Tibial artery (tissue), 4 donors: ENCODE measurements at regions not wholly inside any gene's neighbourhood (a gene's known extent, or its start where the extent isn't known, plus 50 kb on each side); places are given as distances from the start of the nearest gene placed in this dataset.

Experiments used
- DNase-seq, 2 donors: peaks; one replicate each; pipeline ENCODE4 v3.0.0-alpha.2; 2019
- H3K27ac ChIP-seq, 2 donors: fragments of 200-600 bp; sonication (generic) in 1 of 2; 1 replicate in 1 of 2; 2 replicates in 1 of 2; pipeline ENCODE4 v1.5.1; 2018 to 2019; ENCODE audit warnings: mild to moderate bottlenecking in 1 of 2
- H3K27me3 ChIP-seq, 2 donors: fragments of 200-600 bp; sonication (generic) in 1 of 2; one replicate each; pipeline versions ENCODE4 v1.5.1 to v1.6.0; 2016 to 2019
- H3K36me3 ChIP-seq, 3 donors: fragments of 200-600 bp; sonication (generic) in 2 of 3; one replicate each; pipeline ENCODE4 v1.5.1; 2016 to 2019; ENCODE audit warnings: mild to moderate bottlenecking in 2 of 3
- H3K4me1 ChIP-seq, 4 donors: fragments of 200-600 bp; sonication (generic) in 2 of 4; 1 replicate in 3 of 4; 2 replicates in 1 of 4; pipeline ENCODE4 v1.5.1; 2016 to 2019
- H3K4me3 ChIP-seq, 2 donors: fragments of 200-600 bp; sonication (generic) in 1 of 2; 1 replicate in 1 of 2; 2 replicates in 1 of 2; pipeline ENCODE4 v1.5.1; 2018 to 2019; ENCODE audit warnings: mild to moderate bottlenecking in 2 of 2
- H3K9me3 ChIP-seq, 3 donors: fragments of 200-600 bp; sonication (generic) in 1 of 3; one replicate each; pipeline ENCODE4 v1.5.1; 2016 to 2019
- intact Hi-C: fragments of 100-400 bp; cut with DNase I; formaldehyde crosslinking; loops from one replicate; pipeline ENCODE4 v1.15.0; 2023; ENCODE audit warnings: low total_unique reads
- TF ChIP-seq, protein P1 (sequence below), 2 experiments: fragments of 200-600 bp in 1 of 2; fragments of 450-650 bp in 1 of 2; IDR thresholded peaks; one replicate each; pipeline ENCODE4 v1.5.1; 2017 to 2019; ENCODE audit warnings: antibody characterized with exemption in 2 of 2, mild to moderate bottlenecking in 1 of 2, moderate library complexity in 1 of 2

DNA sequence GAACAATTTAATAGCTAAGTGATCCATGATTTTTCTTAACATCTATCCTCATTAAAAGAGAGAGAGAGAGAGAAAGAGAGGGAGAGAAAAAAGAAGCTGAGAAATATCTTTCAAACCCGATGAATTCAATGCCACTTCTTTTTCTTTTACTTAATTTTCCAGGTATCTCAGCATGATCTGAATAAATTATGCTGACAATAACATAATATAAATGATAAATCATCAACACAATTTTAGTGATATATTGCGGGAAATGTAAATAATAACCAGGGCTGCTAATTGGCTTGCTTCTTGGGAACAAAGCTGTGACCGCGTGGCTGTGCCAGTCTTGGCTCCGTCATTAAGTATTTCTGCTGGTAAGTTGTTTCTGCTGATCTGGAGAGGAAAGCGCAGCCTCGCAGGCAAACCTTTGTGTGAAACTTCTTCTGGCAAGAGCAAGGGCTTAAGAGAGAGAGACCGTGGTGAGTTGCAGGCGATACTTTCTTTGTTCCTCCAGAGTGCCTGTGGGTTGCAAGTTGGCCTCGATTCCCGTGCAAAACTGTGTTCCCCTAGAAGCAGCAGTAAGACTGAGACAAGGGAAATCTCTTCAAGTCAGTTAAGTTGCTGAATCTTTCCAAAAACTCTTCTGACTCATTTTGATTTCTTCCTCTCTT lies 489.1 kb upstream of the TSHZ3 start:
- intact Hi-C loops: no loop called here
- H3K4me1 ChIP-seq: no peaks in the 10 kb centered on the region
- TF ChIP-seq, protein P1, sequence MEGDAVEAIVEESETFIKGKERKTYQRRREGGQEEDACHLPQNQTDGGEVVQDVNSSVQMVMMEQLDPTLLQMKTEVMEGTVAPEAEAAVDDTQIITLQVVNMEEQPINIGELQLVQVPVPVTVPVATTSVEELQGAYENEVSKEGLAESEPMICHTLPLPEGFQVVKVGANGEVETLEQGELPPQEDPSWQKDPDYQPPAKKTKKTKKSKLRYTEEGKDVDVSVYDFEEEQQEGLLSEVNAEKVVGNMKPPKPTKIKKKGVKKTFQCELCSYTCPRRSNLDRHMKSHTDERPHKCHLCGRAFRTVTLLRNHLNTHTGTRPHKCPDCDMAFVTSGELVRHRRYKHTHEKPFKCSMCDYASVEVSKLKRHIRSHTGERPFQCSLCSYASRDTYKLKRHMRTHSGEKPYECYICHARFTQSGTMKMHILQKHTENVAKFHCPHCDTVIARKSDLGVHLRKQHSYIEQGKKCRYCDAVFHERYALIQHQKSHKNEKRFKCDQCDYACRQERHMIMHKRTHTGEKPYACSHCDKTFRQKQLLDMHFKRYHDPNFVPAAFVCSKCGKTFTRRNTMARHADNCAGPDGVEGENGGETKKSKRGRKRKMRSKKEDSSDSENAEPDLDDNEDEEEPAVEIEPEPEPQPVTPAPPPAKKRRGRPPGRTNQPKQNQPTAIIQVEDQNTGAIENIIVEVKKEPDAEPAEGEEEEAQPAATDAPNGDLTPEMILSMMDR (IDR thresholded peaks at IDR 0.05): no peak
- no peak overlapping the region for H3K27ac ChIP-seq
- H3K36me3 ChIP-seq: no peaks in the 10 kb centered on the region
- H3K9me3 ChIP-seq: peaks cover 0 to 16% (median 0%) of the 10 kb centered on the region in 3 donors
- H3K4me3 ChIP-seq: no peak overlapping the region
- DNase-seq: no peak
- no peaks in the 10 kb centered on the region for H3K27me3 ChIP-seq

DNA sequence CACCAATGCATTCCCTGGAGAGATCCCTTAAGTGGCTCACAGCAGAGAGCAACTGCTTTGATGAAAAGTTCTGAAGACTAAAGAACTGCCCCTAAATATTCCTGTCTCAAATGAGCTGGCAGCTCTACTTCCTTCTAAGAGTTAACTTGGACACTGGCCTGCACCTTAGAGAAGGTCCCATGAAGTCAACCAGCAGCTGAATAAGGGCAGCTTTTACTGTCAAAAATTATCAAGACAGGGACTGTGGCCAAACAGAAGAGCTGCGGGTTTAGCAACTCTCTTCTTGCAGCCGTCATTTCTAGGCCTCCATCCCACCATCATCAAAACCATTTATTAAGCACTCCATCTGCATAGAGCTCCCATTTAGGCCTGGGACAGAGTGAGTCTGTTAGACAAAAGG lies 491.1 kb upstream of the TSHZ3 start:
- Histone ChIP-seq H3K36me3 (no peaks in the 10 kb centered on the region), H3K9me3 (peaks cover 0 to 12% (median 0%) of the 10 kb centered on the region in 3 donors), H3K27me3 (no peaks in the 10 kb centered on the region), H3K4me1 (no peaks in the 10 kb centered on the region), H3K27ac (no peak overlapping the region), H3K4me3 (no peak overlapping the region)
- TF ChIP-seq, protein P1 (IDR thresholded peaks at IDR 0.05): no peak
- DNase-seq: no peak
- intact Hi-C loops: no loop called here

DNA sequence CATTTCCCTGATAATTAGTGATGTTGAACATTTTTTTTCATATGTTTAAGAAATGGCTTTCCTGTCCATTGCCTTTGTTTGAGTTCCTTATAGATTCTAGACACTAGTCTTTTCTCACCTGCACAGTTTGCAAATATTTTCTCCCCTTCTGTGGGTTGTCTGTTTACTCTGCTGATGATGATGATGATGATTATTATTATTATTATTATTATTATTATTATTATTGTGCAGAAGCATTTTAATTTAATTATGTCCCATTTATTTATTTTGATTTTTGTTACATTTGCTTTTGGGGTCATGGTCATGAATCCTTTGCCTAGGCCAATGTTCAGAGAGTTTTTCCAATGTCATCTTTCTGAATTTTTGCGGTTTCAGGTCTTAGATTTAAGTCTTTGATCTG lies 492.5 kb upstream of the TSHZ3 start:
- H3K9me3 ChIP-seq: peaks cover 0 to 8% (median 0%) of the 10 kb centered on the region in 3 donors
- H3K27me3 ChIP-seq: no peaks in the 10 kb centered on the region
- intact Hi-C loops: no loop called here
- no peak overlapping the region for H3K27ac ChIP-seq
- H3K4me3 ChIP-seq: no peak overlapping the region
- no peaks in the 10 kb centered on the region for H3K36me3 ChIP-seq
- no peaks in the 10 kb centered on the region for H3K4me1 ChIP-seq
- no peak for DNase-seq
- TF ChIP-seq, protein P1 (IDR thresholded peaks at IDR 0.05): no peak

DNA sequence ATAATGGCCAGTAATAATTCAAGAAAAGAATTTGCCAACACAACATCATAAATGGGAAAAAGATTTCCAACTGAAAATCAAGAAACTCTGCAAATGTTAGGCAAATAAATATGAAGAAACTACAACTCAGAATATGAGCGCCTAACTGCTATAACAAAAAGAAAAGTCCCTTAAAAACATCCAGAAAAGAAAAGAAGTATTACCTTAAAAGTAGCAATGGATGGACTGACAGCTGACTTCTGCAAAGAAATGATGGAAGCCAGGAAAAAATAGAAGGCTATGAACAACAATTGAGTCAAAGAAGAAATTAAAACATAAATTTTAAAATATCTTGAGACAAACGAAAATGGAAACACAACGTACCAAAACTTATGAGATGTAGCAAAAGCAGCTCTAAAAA lies 482.3 kb upstream of the ZNF507 start:
- H3K9me3 ChIP-seq: peaks cover 0 to 14% (median 0%) of the 10 kb centered on the region in 3 donors
- no peaks in the 10 kb centered on the region for H3K4me1 ChIP-seq
- intact Hi-C loops: no loop called here
- TF ChIP-seq, protein P1 (IDR thresholded peaks at IDR 0.05): no peak
- H3K27ac ChIP-seq: no peak overlapping the region
- no peak overlapping the region for H3K4me3 ChIP-seq
- DNase-seq: no peak
- no peaks in the 10 kb centered on the region for H3K27me3 ChIP-seq
- H3K36me3 ChIP-seq: no peaks in the 10 kb centered on the region

DNA sequence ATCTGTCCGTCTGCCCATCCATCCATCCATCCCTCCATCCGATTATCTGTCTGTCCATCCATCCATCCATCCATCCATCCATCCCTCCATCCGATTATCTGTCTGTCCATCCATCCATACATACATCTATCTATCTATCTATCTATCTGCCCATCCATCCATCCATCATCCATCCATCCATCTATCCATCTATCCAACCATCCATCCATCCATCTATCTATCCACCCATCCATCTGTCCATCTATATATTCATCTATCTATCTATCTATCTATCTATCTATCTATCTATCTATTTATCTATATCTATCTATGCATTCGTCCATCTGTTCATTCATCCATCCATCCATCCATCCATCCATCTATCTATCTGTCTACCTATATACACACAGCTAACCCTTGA lies 471.1 kb upstream of the ZNF507 start:
- intact Hi-C loops: no loop called here
- Histone ChIP-seq H3K4me3 (no peak overlapping the region), H3K27ac (no peak overlapping the region), H3K9me3 (no peaks in the 10 kb centered on the region), H3K36me3 (no peaks in the 10 kb centered on the region), H3K4me1 (no peaks in the 10 kb centered on the region), H3K27me3 (no peaks in the 10 kb centered on the region)
- TF ChIP-seq, protein P1 (IDR thresholded peaks at IDR 0.05): no peak
- DNase-seq: no peak

DNA sequence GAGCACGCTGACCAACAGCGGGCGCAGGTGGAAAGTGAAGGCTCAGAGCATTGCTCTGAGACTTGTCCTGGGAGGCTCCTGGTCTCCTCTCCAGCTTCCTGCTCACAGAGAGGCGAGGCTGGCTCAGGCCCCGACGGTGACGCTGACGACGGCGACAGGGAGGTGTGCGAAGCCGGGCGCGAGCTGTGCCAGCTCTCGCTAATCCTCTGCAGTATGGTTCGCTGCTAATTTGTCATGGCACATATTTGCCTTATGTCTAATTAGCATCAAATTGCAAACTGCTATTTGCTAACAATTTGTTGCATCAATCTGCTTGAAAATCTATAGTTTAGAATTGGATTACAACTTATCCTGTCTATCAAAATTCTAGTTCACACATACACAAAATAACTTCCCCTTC lies 469.8 kb upstream of the ZNF507 start:
- H3K4me3 ChIP-seq: no peak overlapping the region
- no peak overlapping the region for H3K27ac ChIP-seq
- intact Hi-C loops: no loop called here
- no peaks in the 10 kb centered on the region for H3K9me3 ChIP-seq
- no peaks in the 10 kb centered on the region for H3K4me1 ChIP-seq
- no peaks in the 10 kb centered on the region for H3K27me3 ChIP-seq
- TF ChIP-seq, protein P1 (IDR thresholded peaks at IDR 0.05): no peak
- no peak for DNase-seq
- no peaks in the 10 kb centered on the region for H3K36me3 ChIP-seq
